ENCODE measurements at regions not wholly inside any gene's neighbourhood (a gene's known extent, or its start where the extent isn't known, plus 50 kb on each side); places are given as distances from the start of the nearest gene placed in this dataset.

- BruUV-seq (replicated peaks), result no TSS peak
- Histone ChIP-seq H3K79me2 (ENCODE audit: insufficient read depth, low read length) (no peaks in the 10 kb centered on the region), H2AFZ (ENCODE audit: low read depth, low read length, poor library complexity, severe bottlenecking) (no peak overlapping the region), H3K9me2 (ENCODE audit: insufficient read depth) (no peaks in the 10 kb centered on the region), H3K27ac (ENCODE audit: low read depth, low read length) (no peak overlapping the region), H3K27me3 (ENCODE audit: insufficient read depth, low read length) (no peaks in the 10 kb centered on the region), H3K9ac (ENCODE audit: low read length) (no peak overlapping the region), H3K9me3 (ENCODE audit: control insufficient read depth in 1 of 2, insufficient read depth in 1 of 2, low read depth in 1 of 2, low read length in 2 of 2) (no peaks in the 10 kb centered on the region; a peak in 2 of 4 replicates), H3K4me3 (replicated peaks in 1 of 2; ENCODE audit: low read depth in 1 of 2, low read length in 2 of 2) (no peak overlapping the region), H4K20me1 (ENCODE audit: insufficient read depth) (no peaks in the 10 kb centered on the region), H3K4me2 (ENCODE audit: low read length) (no peak overlapping the region), H3K4me1 (ENCODE audit: control insufficient read depth in 1 of 2, insufficient read depth in 2 of 2, low read length in 2 of 2) (no peaks in the 10 kb centered on the region), H3K36me3 (ENCODE audit: control insufficient read depth in 1 of 2, insufficient read depth in 2 of 2, low read length in 2 of 2) (no peaks in the 10 kb centered on the region)
- TF ChIP-seq TCF7L2 (IDR thresholded peaks at IDR 0.05; ENCODE audit: borderline replicate concordance, extremely low read depth, insufficient read depth, insufficient read length), result no peak
- TF ChIP-seq RAD21 (IDR thresholded peaks at IDR 0.05; ENCODE audit: low read depth), result no peak
- no peak for TF ChIP-seq YY1 (IDR thresholded peaks at IDR 0.05; ENCODE audit: extremely low read depth, insufficient replicate concordance, low read depth, low read length)
- TF ChIP-seq POLR2A (IDR thresholded peaks at IDR 0.05; ENCODE audit: borderline replicate concordance, extremely low read depth, insufficient read depth, insufficient read length), result no peak
- no peak for TF ChIP-seq SRF (IDR thresholded peaks at IDR 0.05; ENCODE audit: low read depth)
- no peak for TF ChIP-seq EZH2phosphoT487 (IDR thresholded peaks at IDR 0.05; ENCODE audit: borderline replicate concordance)
- no peak for TF ChIP-seq ZBTB33 (IDR thresholded peaks at IDR 0.05; ENCODE audit: extremely low read depth, insufficient replicate concordance, low read length)
- no peak for TF ChIP-seq POLR2AphosphoS5 (IDR thresholded peaks at IDR 0.05; ENCODE audit: low read depth, low read length)
- TF ChIP-seq ZNF274 (IDR thresholded peaks at IDR 0.05; ENCODE audit: low read depth, low read length), result no peak
- TF ChIP-seq ZFX (IDR thresholded peaks at IDR 0.05), result no peak
- TF ChIP-seq CBX3 (IDR thresholded peaks at IDR 0.05; ENCODE audit: low read depth), result no peak
- TF ChIP-seq EZH2 (IDR thresholded peaks at IDR 0.05), result no peak
- no peak for TF ChIP-seq SIN3A (IDR thresholded peaks at IDR 0.05; ENCODE audit: low read depth)
- TF ChIP-seq REST (IDR thresholded peaks at IDR 0.05; ENCODE audit: low read depth), result no peak
- TF ChIP-seq EGR1 (IDR thresholded peaks at IDR 0.05; ENCODE audit: low read depth), result no peak
- TF ChIP-seq FOSL1 (IDR thresholded peaks at IDR 0.05; ENCODE audit: low read depth), result no peak
- no peak for TF ChIP-seq CTCF (IDR thresholded peaks at IDR 0.05 in 2 of 3, conservative IDR thresholded peaks at IDR 0.05 in 1 of 3; ENCODE audit: borderline replicate concordance in 1 of 3, insufficient read depth in 1 of 3, low read depth in 2 of 3, low read length in 2 of 3)
- no peak for TF ChIP-seq JUND (IDR thresholded peaks at IDR 0.05)
- ChIA-PET POLR2A (no interaction called here), CTCF (interaction anchor here (0.7 kb wide), 1 partner anchor 1390 kb away, joined by 3 read pairs; no protein-coding TSS in a partner anchor), RAD21 (ENCODE audit: low non-redundant PET in 1 of 2, low total read pairs in 2 of 2, uncharacterized antibody in 2 of 2, unreplicated experiment in 2 of 2) (no interaction called here)
- intact Hi-C loops (cut with micrococcal nuclease), result no loop called here
- ATAC-seq (no peak), DNase-seq (ENCODE audit: low read depth, low spot score) (no peak)
Measured at GRCh38 chr14:104494483-104494882, 85.1 kb upstream of the C14orf180 start.
